ENCODE measurements at regions not wholly inside any gene's neighbourhood (a gene's known extent, or its start where the extent isn't known, plus 50 kb on each side); places are given as distances from the start of the nearest gene placed in this dataset.

GRCh38 chr6:140976806-140977205 is 1155.9 kb upstream of the GJE1 start:
- Histone ChIP-seq H3K9me3 (replicated peaks; ENCODE audit: control insufficient read depth, low read depth, low read length) (peaks cover 3% of the 10 kb centered on the region), H3K4me1 (ENCODE audit: control insufficient read depth, insufficient read depth, low read length) (no peaks in the 10 kb centered on the region), H3K27me3 (ENCODE audit: control insufficient read depth, insufficient read depth, low read length) (no peaks in the 10 kb centered on the region), H3K36me3 (ENCODE audit: control insufficient read depth, insufficient read depth, low read length) (no peaks in the 10 kb centered on the region), H3K27ac (ENCODE audit: low read length) (peak overlapping the region; percentile 69), H3K4me3 (ENCODE audit: low read length) (no peak overlapping the region)
- peak; percentile 56 for DNase-seq
- WGBS (ENCODE audit: insufficient coverage), result 34% methylated on average over 2 of the region's 3 CpGs

DNA sequence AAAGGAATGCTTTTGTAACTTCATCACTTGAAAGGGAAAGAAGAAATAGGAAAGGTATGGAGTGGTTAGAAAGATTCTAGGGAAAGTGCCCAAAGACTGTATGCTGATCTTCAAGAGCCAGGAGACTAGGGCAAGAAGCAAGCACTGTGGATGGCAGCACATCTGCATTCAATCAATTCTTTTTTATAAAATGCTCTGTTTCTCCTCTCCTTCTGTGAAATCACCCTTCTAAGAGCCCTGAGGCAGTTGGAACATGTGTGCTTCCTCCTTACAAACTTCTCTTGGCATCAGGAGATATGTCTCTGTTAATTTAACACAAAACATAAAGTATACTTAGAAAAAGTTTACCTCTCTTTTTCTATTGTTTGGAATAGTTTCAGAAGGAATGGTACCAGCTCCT is 1162.2 kb upstream of the GJE1 start:
- no peak overlapping the region for H3K27ac ChIP-seq (ENCODE audit: low read length)
- H3K36me3 ChIP-seq (ENCODE audit: control insufficient read depth, insufficient read depth, low read length), result no peaks in the 10 kb centered on the region
- DNase-seq, result no peak
- no peaks in the 10 kb centered on the region for H3K27me3 ChIP-seq (ENCODE audit: control insufficient read depth, insufficient read depth, low read length)
- no peaks in the 10 kb centered on the region for H3K4me1 ChIP-seq (ENCODE audit: control insufficient read depth, insufficient read depth, low read length)
- peaks cover 6% of the 10 kb centered on the region for H3K9me3 ChIP-seq (replicated peaks; ENCODE audit: control insufficient read depth, low read depth, low read length)
- H3K4me3 ChIP-seq (ENCODE audit: low read length), result no peak overlapping the region

DNA sequence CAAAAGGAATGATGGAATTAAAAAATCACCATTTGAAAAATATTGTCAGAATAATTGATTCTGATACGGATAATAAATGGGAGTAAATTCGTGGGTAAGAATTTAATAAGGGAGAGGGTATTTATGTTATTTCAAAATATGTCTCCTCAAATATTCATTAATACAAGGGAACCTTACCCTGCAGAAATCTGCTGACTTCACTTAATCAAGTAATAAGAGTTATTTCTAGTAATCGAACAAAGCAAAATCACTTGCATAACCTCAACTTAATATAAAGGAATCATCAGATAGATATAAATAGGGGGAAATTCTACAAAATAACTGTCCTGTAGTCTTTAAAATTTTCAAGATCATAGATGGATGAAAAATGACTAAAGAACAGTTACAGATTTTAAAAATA is 1164.7 kb upstream of the GJE1 start:
- DNase-seq, result no peak
- no peaks in the 10 kb centered on the region for H3K27me3 ChIP-seq (ENCODE audit: control insufficient read depth, insufficient read depth, low read length)
- no peak overlapping the region for H3K27ac ChIP-seq (ENCODE audit: low read length)
- H3K4me1 ChIP-seq (ENCODE audit: control insufficient read depth, insufficient read depth, low read length), result no peaks in the 10 kb centered on the region
- no peak overlapping the region for H3K4me3 ChIP-seq (ENCODE audit: low read length)
- peaks cover 4% of the 10 kb centered on the region for H3K9me3 ChIP-seq (replicated peaks; ENCODE audit: control insufficient read depth, low read depth, low read length)
- no CpG with 5 or more reads among the region's 3 CpGs for WGBS (ENCODE audit: insufficient coverage)
- no peaks in the 10 kb centered on the region for H3K36me3 ChIP-seq (ENCODE audit: control insufficient read depth, insufficient read depth, low read length)

DNA sequence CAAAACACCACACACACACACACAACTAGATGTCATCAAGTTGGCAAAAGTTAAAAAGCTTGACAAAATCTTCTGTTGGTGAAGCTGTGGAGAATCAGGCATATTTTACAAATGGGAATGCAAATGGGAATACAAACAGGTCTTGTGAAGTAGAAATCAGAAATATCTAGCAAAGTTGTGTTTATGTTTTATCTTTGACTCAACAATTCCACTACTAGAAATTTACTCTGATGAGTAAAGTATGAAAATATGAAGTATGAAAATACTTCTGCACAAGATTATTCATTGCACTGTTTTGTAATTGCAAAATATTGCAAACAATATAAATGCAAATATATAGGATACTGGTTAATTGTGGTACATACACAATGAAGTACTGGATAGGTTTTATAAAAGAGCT is 1166.0 kb upstream of the GJE1 start:
- no peak for DNase-seq
- Histone ChIP-seq H3K4me1 (ENCODE audit: control insufficient read depth, insufficient read depth, low read length) (no peaks in the 10 kb centered on the region), H3K4me3 (ENCODE audit: low read length) (no peak overlapping the region), H3K9me3 (replicated peaks; ENCODE audit: control insufficient read depth, low read depth, low read length) (peaks cover under 1% of the 10 kb centered on the region), H3K27me3 (ENCODE audit: control insufficient read depth, insufficient read depth, low read length) (no peaks in the 10 kb centered on the region), H3K36me3 (ENCODE audit: control insufficient read depth, insufficient read depth, low read length) (no peaks in the 10 kb centered on the region), H3K27ac (ENCODE audit: low read length) (no peak overlapping the region)

- H3K4me1 ChIP-seq (ENCODE audit: control insufficient read depth, insufficient read depth, low read length), result no peaks in the 10 kb centered on the region
These were observed 1172.2 kb upstream of the GJE1 start for GRCh38 chr6:140960566-140960965.

GRCh38 chr6:140957386-140957785 is 1175.3 kb upstream of the GJE1 start:
- no CpG with 5 or more reads among the region's 2 CpGs for WGBS (ENCODE audit: insufficient coverage)
- Histone ChIP-seq H3K4me1 (ENCODE audit: control insufficient read depth, insufficient read depth, low read length) (no peaks in the 10 kb centered on the region), H3K9me3 (replicated peaks; ENCODE audit: control insufficient read depth, low read depth, low read length) (no peaks in the 10 kb centered on the region), H3K36me3 (ENCODE audit: control insufficient read depth, insufficient read depth, low read length) (no peaks in the 10 kb centered on the region), H3K4me3 (ENCODE audit: low read length) (no peak overlapping the region), H3K27ac (ENCODE audit: low read length) (no peak overlapping the region), H3K27me3 (ENCODE audit: control insufficient read depth, insufficient read depth, low read length) (no peaks in the 10 kb centered on the region)
- no peak for DNase-seq

More at GRCh38 chr6:140960566-140960965, 1172.2 kb upstream of the GJE1 start:
- no peak overlapping the region for H3K27ac ChIP-seq (ENCODE audit: low read length)
- 100% methylated on average over 1 of the region's 3 CpGs for WGBS (ENCODE audit: insufficient coverage)
- no peak overlapping the region for H3K4me3 ChIP-seq (ENCODE audit: low read length)
- H3K9me3 ChIP-seq (replicated peaks; ENCODE audit: control insufficient read depth, low read depth, low read length), result no peaks in the 10 kb centered on the region
- DNase-seq, result no peak
- no peaks in the 10 kb centered on the region for H3K36me3 ChIP-seq (ENCODE audit: control insufficient read depth, insufficient read depth, low read length)
- no peaks in the 10 kb centered on the region for H3K27me3 ChIP-seq (ENCODE audit: control insufficient read depth, insufficient read depth, low read length)

GRCh38 chr6:140956571-140957369 is 1176.0 kb upstream of the GJE1 start:
- H3K27me3 ChIP-seq (ENCODE audit: control insufficient read depth, insufficient read depth, low read length), result no peaks in the 10 kb centered on the region
- WGBS (ENCODE audit: insufficient coverage), result 15% methylated on average over 2 of the region's 4 CpGs
- H3K36me3 ChIP-seq (ENCODE audit: control insufficient read depth, insufficient read depth, low read length), result no peaks in the 10 kb centered on the region
- H3K4me1 ChIP-seq (ENCODE audit: control insufficient read depth, insufficient read depth, low read length), result no peaks in the 10 kb centered on the region
- peak; percentile 88 for DNase-seq
- no peaks in the 10 kb centered on the region for H3K9me3 ChIP-seq (replicated peaks; ENCODE audit: control insufficient read depth, low read depth, low read length)
- peak overlapping the region; percentile 23 for H3K27ac ChIP-seq (ENCODE audit: low read length)
- no peak overlapping the region for H3K4me3 ChIP-seq (ENCODE audit: low read length)

- peak; percentile 63 for DNase-seq
- no peak overlapping the region for H3K4me3 ChIP-seq (ENCODE audit: low read length)
- no peaks in the 10 kb centered on the region for H3K36me3 ChIP-seq (ENCODE audit: control insufficient read depth, insufficient read depth, low read length)
- no CpG with 5 or more reads among the region's 3 CpGs for WGBS (ENCODE audit: insufficient coverage)
- no peaks in the 10 kb centered on the region for H3K4me1 ChIP-seq (ENCODE audit: control insufficient read depth, insufficient read depth, low read length)
- H3K27me3 ChIP-seq (ENCODE audit: control insufficient read depth, insufficient read depth, low read length), result no peaks in the 10 kb centered on the region
- peaks cover 9% of the 10 kb centered on the region for H3K9me3 ChIP-seq (replicated peaks; ENCODE audit: control insufficient read depth, low read depth, low read length)
- no peak overlapping the region for H3K27ac ChIP-seq (ENCODE audit: low read length)
These were observed 1192.3 kb upstream of the GJE1 start for GRCh38 chr6:140940251-140940925.

GRCh38 chr6:140932909-140933308 is 1199.8 kb upstream of the GJE1 start:
- no peaks in the 10 kb centered on the region for H3K9me3 ChIP-seq (replicated peaks; ENCODE audit: control insufficient read depth, low read depth, low read length)
- no peak overlapping the region for H3K4me3 ChIP-seq (ENCODE audit: low read length)
- no peaks in the 10 kb centered on the region for H3K36me3 ChIP-seq (ENCODE audit: control insufficient read depth, insufficient read depth, low read length)
- WGBS (ENCODE audit: insufficient coverage), result no CpG with 5 or more reads among the region's 2 CpGs
- no peaks in the 10 kb centered on the region for H3K4me1 ChIP-seq (ENCODE audit: control insufficient read depth, insufficient read depth, low read length)
- H3K27ac ChIP-seq (ENCODE audit: low read length), result no peak overlapping the region
- no peaks in the 10 kb centered on the region for H3K27me3 ChIP-seq (ENCODE audit: control insufficient read depth, insufficient read depth, low read length)
- no peak for DNase-seq

DNA sequence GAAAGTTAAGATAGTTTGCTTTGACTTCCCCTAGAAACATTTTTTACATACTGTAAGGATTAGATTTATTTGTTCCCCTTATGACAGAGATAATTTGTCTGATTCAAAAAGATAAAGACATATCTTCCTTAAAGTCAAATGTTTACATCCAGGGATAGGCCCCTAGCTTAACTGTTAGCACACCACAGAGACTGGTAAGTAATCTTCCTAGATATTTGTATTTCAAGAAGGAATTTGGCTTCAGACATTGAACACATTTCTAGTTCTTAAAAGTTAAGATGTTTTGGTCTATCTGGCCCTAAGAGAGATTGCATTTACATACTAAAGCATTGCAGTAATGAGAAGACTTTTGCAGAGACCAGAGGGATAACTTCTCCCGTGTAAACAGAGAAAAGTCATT is 1201.1 kb upstream of the GJE1 start:
- no peak overlapping the region for H3K4me3 ChIP-seq (ENCODE audit: low read length)
- H3K4me1 ChIP-seq (ENCODE audit: control insufficient read depth, insufficient read depth, low read length), result no peaks in the 10 kb centered on the region
- no peaks in the 10 kb centered on the region for H3K9me3 ChIP-seq (replicated peaks; ENCODE audit: control insufficient read depth, low read depth, low read length)
- no CpG with 5 or more reads among the region's 1 CpG for WGBS (ENCODE audit: insufficient coverage)
- no peaks in the 10 kb centered on the region for H3K36me3 ChIP-seq (ENCODE audit: control insufficient read depth, insufficient read depth, low read length)
- no peaks in the 10 kb centered on the region for H3K27me3 ChIP-seq (ENCODE audit: control insufficient read depth, insufficient read depth, low read length)
- H3K27ac ChIP-seq (ENCODE audit: low read length), result no peak overlapping the region
- no peak for DNase-seq

Measured in muscle of leg (tissue), 3 donors.